H54 (cell line): ENCODE measurements at regions not wholly inside any gene's neighbourhood (a gene's known extent, or its start where the extent isn't known, plus 50 kb on each side); places are given as distances from the start of the nearest gene placed in this dataset.

ENCODE experiments used
- DNase-seq: peaks from one replicate; pipeline ENCODE4 v3.0.0; 2011; ENCODE audit warnings: low spot score, mixed read lengths; ENCODE audit not compliant: insufficient read length
- FAIRE-seq: peaks from 3 replicates; lab custom pipeline; 2011; peaks lifted over from hg19 to GRCh38; lab: Jason Lieb, UNC
- POLR2A ChIP-seq: IDR thresholded peaks from 2 replicates; pipeline ENCODE4 v1.6.1; 2011; ENCODE audit warnings: low read depth, mild to moderate bottlenecking, low read length

DNA sequence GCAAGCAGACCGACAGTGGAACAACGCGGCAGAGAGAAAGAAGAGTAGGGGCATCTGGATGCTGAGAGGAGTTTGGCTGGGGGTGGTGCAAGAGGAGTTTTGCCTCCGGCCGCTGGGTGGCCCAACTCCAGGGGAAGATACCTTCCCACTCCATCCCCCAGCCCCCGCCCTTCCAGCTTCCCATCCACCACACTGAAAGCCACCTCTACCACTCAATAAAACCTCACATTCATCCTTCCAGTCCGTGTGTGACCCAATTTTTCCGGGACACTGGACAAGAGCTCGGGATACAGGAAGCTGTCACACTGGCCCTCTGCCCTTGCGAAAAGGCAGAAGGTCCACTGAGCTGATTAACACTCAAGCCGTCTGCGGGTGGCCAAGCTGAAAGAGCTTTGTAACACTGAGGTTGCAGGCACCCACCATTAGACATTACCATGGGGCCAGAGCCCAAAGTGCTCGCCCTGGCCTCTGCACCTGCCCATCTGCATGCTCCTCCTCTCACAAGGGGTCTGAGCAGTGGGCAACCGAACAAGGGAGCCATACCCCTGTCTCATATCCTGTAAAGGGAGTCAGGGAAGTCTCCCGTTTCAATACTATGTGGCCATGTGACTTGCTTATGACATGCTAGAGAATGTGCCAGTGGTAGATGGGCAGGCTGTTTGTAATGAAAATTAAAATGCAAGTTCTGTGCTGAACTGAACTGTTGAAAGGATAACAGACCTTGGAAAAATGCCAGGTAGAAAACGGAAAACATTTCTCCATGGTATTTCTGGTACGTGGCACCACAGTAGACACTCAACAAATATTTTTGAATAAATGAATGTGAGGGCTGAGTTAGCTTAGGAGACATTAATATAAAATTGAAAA, 205.1 kb upstream of the STARD13 start:
- TF ChIP-seq POLR2A: no peak
- DNase-seq (no peak), FAIRE-seq (no peak)

DNA sequence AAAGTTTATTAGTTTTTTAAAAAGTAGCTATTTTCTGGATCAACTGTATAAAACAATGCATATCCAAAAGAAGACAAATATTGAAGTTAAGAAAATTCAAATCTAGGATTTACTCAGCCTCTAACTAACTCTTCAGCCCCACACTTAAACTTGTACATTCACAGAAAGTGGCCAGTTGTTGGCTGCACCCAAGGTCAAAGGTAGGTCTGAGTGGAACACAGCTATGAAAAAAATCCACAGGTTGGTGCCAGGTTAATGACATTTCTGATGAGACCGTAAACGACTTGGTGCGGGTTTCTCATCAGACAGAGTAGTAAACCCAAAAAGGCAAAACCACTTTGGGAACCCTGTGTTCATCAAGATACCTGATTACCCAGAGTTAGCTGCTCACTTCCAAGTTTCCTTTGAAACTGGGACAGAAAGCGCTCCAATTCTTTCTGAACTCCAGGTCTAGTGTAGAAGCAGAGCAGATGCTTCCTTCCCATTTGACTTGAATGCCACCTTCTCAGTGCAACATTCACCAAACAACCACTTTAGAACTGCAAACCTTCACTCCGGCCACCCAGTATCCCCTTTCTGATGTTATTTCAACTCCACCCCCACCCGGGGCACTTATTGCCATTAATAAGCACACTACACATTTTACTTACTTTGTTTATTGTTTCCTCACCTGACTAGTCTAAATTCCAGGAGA, 208.3 kb upstream of the STARD13 start:
- no peak for TF ChIP-seq POLR2A
- no peak for FAIRE-seq
- DNase-seq: no peak

DNA sequence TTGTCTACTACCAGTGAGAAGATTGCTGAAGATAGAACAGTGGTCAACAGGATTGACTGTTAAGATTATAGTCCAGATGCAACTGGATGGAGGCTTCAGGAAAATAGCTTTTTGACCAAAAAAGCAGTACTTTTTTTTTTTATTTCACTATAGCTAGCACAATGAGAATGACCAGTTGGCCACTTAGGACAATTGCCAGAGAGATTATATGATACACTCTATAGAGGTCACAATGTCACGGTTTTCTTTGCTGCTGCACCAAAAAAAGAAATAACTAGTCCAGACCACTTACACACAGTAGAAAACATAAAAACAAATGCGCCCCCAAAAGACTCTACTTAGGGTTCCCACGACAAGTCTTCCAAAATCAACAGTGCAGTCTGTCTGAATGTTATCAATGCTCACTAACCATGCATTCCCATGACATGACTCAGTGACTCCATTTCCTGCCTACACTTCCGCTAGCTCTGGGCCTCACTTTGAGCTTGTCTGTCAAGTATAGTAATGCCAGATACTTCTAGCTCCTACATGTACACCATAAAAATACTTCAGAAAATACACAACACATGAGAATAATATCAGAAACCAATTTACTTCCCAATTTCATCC, 209.1 kb upstream of the STARD13 start:
- FAIRE-seq (peak; percentile 91), DNase-seq (no peak)
- TF ChIP-seq POLR2A: no peak

DNA sequence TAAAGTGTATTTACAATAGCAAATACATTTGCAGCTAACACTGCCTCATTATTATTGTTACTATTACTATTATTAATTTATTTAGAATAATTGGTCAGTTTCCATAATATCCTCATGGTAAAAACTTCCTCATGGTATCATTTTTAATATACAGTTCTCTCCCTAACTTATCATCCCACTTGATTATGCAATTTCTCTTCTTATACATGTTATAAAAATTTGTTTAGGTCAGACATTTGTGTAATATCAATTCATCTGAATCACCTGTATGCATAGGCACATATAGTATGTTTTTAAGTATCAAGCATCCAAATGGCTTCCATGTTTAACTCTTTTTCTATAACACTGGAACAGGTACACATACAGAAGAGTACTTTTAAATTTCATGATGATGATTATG, 210.8 kb upstream of the STARD13 start:
- DNase-seq: no peak
- no peak for FAIRE-seq
- TF ChIP-seq POLR2A: no peak

- TF ChIP-seq POLR2A: no peak
- FAIRE-seq (no peak), DNase-seq (no peak)
Observed at GRCh38 chr13:33497146-33497845, 211.7 kb upstream of the STARD13 start.

- DNase-seq (no peak), FAIRE-seq (no peak)
Observed at GRCh38 chr13:33508060-33508459, 222.5 kb upstream of the STARD13 start.

DNA sequence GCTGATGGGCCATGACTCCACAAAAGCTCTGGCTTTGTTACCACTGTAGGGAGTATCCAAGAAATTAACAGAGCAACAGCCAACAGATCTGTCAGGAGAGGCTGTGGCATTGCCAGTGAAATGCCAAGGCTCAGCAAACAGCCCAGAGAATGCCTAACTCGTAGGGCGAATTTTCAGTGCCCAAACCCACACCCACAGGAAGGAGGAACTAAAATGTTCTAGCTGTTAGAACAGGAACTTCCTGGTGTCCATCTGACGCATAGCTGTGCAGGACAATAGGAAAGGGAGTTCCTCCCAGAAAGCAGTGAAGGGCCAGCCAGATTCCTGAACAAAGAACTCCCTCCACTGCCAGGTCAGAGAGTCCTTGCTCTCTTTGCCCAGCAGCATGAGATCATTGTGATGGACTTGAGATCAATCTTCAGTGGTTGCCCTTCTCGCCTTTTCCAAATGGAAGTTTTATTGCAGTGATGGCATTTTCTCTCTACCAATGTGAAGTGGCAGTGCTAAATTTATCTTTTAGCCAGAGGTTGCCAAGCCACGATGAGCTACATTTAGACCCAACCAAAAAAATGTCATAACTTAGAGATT, 224.2 kb upstream of the STARD13 start:
- no peak for FAIRE-seq
- TF ChIP-seq POLR2A: no peak
- DNase-seq: no peak

More at GRCh38 chr13:33508060-33508459, 222.5 kb upstream of the STARD13 start:
- TF ChIP-seq POLR2A: no peak

GRCh38 chr13:33510350-33510970, 224.9 kb upstream of the STARD13 start:
- FAIRE-seq: no peak
- no peak for TF ChIP-seq POLR2A
- DNase-seq: no peak

- no peak for DNase-seq
- FAIRE-seq: no peak
- no peak for TF ChIP-seq POLR2A
Observed at GRCh38 chr13:33512880-33513554, 227.5 kb upstream of the STARD13 start.

- TF ChIP-seq POLR2A: no peak
- DNase-seq (no peak), FAIRE-seq (no peak)
Observed at GRCh38 chr13:33514362-33514761, 228.8 kb upstream of the STARD13 start.

DNA sequence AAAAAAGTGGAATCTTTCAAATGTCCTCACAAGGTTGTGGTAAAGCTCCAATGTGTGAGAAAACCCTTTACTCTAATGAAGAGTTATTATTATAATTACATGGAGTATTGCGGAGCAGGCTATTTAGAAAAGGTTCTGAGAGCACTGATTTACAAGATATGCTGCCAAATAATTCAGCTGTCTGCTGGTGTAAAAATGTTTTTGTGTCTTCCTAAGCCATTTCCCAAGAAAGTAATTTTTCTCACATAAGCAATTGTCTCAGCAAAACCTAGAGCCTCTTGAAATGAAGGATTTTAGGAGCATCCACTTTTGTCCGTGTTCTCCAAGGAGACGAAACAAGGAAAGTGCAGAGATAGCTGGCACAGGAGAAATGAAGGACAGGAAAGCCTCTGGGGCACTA, 229.6 kb upstream of the STARD13 start:
- TF ChIP-seq POLR2A: no peak
- FAIRE-seq (no peak), DNase-seq (no peak)

DNA sequence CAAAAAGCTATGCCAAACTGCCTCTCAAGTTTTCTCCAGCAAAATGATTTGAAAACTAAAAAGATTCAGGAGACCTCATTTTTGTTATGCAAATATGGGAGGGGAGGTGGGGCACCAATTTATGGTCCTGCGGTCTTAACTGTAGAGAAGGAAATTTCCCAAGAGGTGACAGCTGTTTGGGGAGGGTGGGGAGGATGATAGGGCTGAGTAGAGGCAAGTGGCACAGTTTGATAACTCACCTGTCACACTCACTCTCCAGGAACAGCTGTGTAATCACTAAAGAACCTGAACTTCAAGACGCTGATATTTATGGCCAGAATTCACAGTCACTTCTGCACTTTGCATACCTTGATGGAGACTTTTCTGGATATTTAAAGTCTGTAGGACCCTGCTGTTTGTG, 232.9 kb upstream of the STARD13 start:
- DNase-seq (no peak), FAIRE-seq (no peak)
- TF ChIP-seq POLR2A: no peak
